ENCODE measurements at regions not wholly inside any gene's neighbourhood (a gene's known extent, or its start where the extent isn't known, plus 50 kb on each side); places are given as distances from the start of the nearest gene placed in this dataset.

DNA sequence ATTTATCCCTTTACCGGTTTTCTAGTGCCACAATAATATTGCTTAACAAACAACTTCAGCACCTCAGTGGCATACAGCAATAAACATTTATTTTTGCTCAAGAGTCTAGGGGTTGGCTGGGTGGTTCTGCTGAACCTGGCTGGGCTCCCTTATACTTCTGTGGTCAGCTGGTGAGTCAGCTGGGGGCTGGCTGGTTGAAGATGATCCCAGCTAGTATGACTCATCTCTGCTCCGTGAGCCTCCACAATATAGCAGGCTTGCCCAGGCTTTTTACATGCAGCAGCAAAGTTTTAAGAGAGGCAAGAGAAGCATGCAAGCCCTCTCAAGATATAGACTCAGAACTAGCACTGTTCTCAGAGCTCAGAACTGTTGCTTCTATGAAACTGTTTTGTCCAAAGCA, 523.5 kb upstream of the CLINT1 start:
- TF ChIP-seq ZNF777 (CRISPR knock-in tag; IDR thresholded peaks at IDR 0.05): no peak
- TF ChIP-seq HCFC1 (IDR thresholded peaks at IDR 0.05; ENCODE audit: low read depth, low read length): no peak
- no peak for TF ChIP-seq GFI1 (CRISPR knock-in tag; IDR thresholded peaks at IDR 0.05; ENCODE audit: borderline replicate concordance)
- TF ChIP-seq, protein P1, sequence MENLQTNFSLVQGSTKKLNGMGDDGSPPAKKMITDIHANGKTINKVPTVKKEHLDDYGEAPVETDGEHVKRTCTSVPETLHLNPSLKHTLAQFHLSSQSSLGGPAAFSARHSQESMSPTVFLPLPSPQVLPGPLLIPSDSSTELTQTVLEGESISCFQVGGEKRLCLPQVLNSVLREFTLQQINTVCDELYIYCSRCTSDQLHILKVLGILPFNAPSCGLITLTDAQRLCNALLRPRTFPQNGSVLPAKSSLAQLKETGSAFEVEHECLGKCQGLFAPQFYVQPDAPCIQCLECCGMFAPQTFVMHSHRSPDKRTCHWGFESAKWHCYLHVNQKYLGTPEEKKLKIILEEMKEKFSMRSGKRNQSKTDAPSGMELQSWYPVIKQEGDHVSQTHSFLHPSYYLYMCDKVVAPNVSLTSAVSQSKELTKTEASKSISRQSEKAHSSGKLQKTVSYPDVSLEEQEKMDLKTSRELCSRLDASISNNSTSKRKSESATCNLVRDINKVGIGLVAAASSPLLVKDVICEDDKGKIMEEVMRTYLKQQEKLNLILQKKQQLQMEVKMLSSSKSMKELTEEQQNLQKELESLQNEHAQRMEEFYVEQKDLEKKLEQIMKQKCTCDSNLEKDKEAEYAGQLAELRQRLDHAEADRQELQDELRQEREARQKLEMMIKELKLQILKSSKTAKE (CRISPR knock-in tag; IDR thresholded peaks at IDR 0.05; ENCODE audit: borderline replicate concordance): no peak
- TF ChIP-seq, protein P2, sequence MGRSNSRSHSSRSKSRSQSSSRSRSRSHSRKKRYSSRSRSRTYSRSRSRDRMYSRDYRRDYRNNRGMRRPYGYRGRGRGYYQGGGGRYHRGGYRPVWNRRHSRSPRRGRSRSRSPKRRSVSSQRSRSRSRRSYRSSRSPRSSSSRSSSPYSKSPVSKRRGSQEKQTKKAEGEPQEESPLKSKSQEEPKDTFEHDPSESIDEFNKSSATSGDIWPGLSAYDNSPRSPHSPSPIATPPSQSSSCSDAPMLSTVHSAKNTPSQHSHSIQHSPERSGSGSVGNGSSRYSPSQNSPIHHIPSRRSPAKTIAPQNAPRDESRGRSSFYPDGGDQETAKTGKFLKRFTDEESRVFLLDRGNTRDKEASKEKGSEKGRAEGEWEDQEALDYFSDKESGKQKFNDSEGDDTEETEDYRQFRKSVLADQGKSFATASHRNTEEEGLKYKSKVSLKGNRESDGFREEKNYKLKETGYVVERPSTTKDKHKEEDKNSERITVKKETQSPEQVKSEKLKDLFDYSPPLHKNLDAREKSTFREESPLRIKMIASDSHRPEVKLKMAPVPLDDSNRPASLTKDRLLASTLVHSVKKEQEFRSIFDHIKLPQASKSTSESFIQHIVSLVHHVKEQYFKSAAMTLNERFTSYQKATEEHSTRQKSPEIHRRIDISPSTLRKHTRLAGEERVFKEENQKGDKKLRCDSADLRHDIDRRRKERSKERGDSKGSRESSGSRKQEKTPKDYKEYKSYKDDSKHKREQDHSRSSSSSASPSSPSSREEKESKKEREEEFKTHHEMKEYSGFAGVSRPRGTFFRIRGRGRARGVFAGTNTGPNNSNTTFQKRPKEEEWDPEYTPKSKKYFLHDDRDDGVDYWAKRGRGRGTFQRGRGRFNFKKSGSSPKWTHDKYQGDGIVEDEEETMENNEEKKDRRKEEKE (IDR thresholded peaks at IDR 0.05): no peak
- no peak for TF ChIP-seq ZNF230 (CRISPR knock-in tag; IDR thresholded peaks at IDR 0.05)
- no peak for TF ChIP-seq POLR2AphosphoS2 (IDR thresholded peaks at IDR 0.05; ENCODE audit: low read depth, low read length)
- TF ChIP-seq EZH2 (conservative IDR thresholded peaks at IDR 0.05; ENCODE audit: low read depth, low read length): no peak
- TF ChIP-seq NPAS2 (CRISPR knock-in tag; IDR thresholded peaks at IDR 0.05; ENCODE audit: borderline replicate concordance): no peak
- TF ChIP-seq TP53 (CRISPR knock-in tag; conservative IDR thresholded peaks at IDR 0.05): no peak
- TF ChIP-seq, protein P3, sequence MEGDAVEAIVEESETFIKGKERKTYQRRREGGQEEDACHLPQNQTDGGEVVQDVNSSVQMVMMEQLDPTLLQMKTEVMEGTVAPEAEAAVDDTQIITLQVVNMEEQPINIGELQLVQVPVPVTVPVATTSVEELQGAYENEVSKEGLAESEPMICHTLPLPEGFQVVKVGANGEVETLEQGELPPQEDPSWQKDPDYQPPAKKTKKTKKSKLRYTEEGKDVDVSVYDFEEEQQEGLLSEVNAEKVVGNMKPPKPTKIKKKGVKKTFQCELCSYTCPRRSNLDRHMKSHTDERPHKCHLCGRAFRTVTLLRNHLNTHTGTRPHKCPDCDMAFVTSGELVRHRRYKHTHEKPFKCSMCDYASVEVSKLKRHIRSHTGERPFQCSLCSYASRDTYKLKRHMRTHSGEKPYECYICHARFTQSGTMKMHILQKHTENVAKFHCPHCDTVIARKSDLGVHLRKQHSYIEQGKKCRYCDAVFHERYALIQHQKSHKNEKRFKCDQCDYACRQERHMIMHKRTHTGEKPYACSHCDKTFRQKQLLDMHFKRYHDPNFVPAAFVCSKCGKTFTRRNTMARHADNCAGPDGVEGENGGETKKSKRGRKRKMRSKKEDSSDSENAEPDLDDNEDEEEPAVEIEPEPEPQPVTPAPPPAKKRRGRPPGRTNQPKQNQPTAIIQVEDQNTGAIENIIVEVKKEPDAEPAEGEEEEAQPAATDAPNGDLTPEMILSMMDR (CRISPR knock-in tag; IDR thresholded peaks at IDR 0.05): no peak
- TF ChIP-seq, protein P4, sequence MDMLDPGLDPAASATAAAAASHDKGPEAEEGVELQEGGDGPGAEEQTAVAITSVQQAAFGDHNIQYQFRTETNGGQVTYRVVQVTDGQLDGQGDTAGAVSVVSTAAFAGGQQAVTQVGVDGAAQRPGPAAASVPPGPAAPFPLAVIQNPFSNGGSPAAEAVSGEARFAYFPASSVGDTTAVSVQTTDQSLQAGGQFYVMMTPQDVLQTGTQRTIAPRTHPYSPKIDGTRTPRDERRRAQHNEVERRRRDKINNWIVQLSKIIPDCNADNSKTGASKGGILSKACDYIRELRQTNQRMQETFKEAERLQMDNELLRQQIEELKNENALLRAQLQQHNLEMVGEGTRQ (IDR thresholded peaks at IDR 0.05; ENCODE audit: low read depth, low read length): no peak
- TF ChIP-seq, protein P4 (CRISPR knock-in tag; IDR thresholded peaks at IDR 0.05; ENCODE audit: borderline replicate concordance): no peak
- no peak for TF ChIP-seq MXI1 (IDR thresholded peaks at IDR 0.05; ENCODE audit: borderline replicate concordance, low read depth, low read length)
